SK-N-DZ (cell line): ENCODE measurements at regions not wholly inside any gene's neighbourhood (a gene's known extent, or its start where the extent isn't known, plus 50 kb on each side); places are given as distances from the start of the nearest gene placed in this dataset.

ENCODE experiments used
- DNase-seq: peaks from one replicate; pipeline ENCODE4 v3.0.0-alpha.2; 2015; ENCODE audit warnings: low spot score

GRCh38 chr13:97629601-97630272 is 195.8 kb downstream of the RAP2A start:
- peak; percentile 62 for DNase-seq

- no peak for DNase-seq
Measured at GRCh38 chr13:97630725-97631124, 196.8 kb downstream of the RAP2A start.

- DNase-seq: peak; percentile 24
Measured at GRCh38 chr13:97631158-97631557, 197.2 kb downstream of the RAP2A start.

GRCh38 chr13:97639236-97639635 is 205.3 kb downstream of the RAP2A start:
- peak; percentile 38 for DNase-seq

- peak; percentile 83 for DNase-seq
Measured at GRCh38 chr13:97640268-97640667, 206.3 kb downstream of the RAP2A start.

- DNase-seq: no peak
Measured at GRCh38 chr13:97648171-97648880, 214.4 kb downstream of the RAP2A start.

- DNase-seq: no peak
Measured at GRCh38 chr13:97648881-97649224, 214.9 kb downstream of the RAP2A start.

- DNase-seq: no peak
Measured at GRCh38 chr13:97653443-97654140, 219.6 kb downstream of the RAP2A start.

- no peak for DNase-seq
Measured at GRCh38 chr13:97654236-97654635, 220.3 kb downstream of the RAP2A start.

GRCh38 chr13:97658556-97658955 is 224.6 kb downstream of the RAP2A start:
- no peak for DNase-seq

GRCh38 chr13:97659602-97660001 is 225.6 kb downstream of the RAP2A start:
- peak; percentile 51 for DNase-seq

- DNase-seq: no peak
Measured at GRCh38 chr13:97660594-97661260, 226.8 kb downstream of the RAP2A start.

- DNase-seq: no peak
Measured at GRCh38 chr13:97686594-97686993, 252.6 kb downstream of the RAP2A start.

GRCh38 chr13:97692628-97693027 is 258.7 kb downstream of the RAP2A start:
- DNase-seq: no peak

- peak; percentile 40 for DNase-seq
Measured at GRCh38 chr13:97695684-97696083, 257.8 kb upstream of the IPO5 start.

- DNase-seq: no peak
Measured at GRCh38 chr13:97696921-97697320, 256.6 kb upstream of the IPO5 start.

GRCh38 chr13:97700306-97700848 is 253.1 kb upstream of the IPO5 start:
- no peak for DNase-seq

GRCh38 chr13:97702614-97703013 is 250.9 kb upstream of the IPO5 start:
- no peak for DNase-seq

GRCh38 chr13:97710797-97711196 is 242.7 kb upstream of the IPO5 start:
- no peak for DNase-seq

- no peak for DNase-seq
Measured at GRCh38 chr13:97712770-97713169, 240.7 kb upstream of the IPO5 start.

GRCh38 chr13:97715763-97716162 is 237.7 kb upstream of the IPO5 start:
- DNase-seq: no peak

GRCh38 chr13:97716746-97717145 is 236.7 kb upstream of the IPO5 start:
- no peak for DNase-seq
